ENCODE measurements at regions not wholly inside any gene's neighbourhood (a gene's known extent, or its start where the extent isn't known, plus 50 kb on each side); places are given as distances from the start of the nearest gene placed in this dataset.
"Not testable (repeated sequence)": the region's sequence is repeated elsewhere in the genome, so short reads cannot be mapped to it uniquely, and the experiment has no call there.

GRCh38 chr2:111672641-111673040 is 211.4 kb downstream of the ANAPC1 start:
- POLR2A ChIA-PET (ENCODE audit: partially characterized antibody); DNase-seq (ENCODE audit: low read depth in 1 of 2, low spot score in 2 of 2); H3K23me2 ChIP-seq (ENCODE audit: low read depth, low read length); H3K79me2 ChIP-seq (ENCODE audit: control insufficient read depth in 1 of 2, insufficient read depth in 2 of 2, low read length in 2 of 2); FAIRE-seq; H3K56ac ChIP-seq (replicated peaks; ENCODE audit: insufficient read length, low read depth, low read length); H2BK12ac ChIP-seq (ENCODE audit: low read depth, low read length); H3K79me1 ChIP-seq (ENCODE audit: low read depth, low read length); H4K91ac ChIP-seq (replicated peaks; ENCODE audit: insufficient read length, low read length); H4K8ac ChIP-seq (ENCODE audit: extremely low read depth, insufficient read depth, low read length); H3K4me3 ChIP-seq (ENCODE audit: extremely low read depth in 1 of 4, insufficient read depth in 2 of 4, low read depth in 3 of 4, low read length in 4 of 4); H3K4me1 ChIP-seq (replicated peaks in 1 of 4; ENCODE audit: control insufficient read depth in 3 of 4, insufficient read depth in 4 of 4, low read length in 3 of 4); H2BK5ac ChIP-seq (ENCODE audit: low read depth, low read length); H4K5ac ChIP-seq (ENCODE audit: insufficient read length, low read depth, low read length); H2BK15ac ChIP-seq (ENCODE audit: low read length); H3K27me3 ChIP-seq (replicated peaks in 1 of 4; ENCODE audit: control insufficient read depth in 3 of 4, extremely low read depth in 1 of 4, insufficient read depth in 3 of 4, low read length in 3 of 4); H4K20me1 ChIP-seq (replicated peaks in 1 of 2; ENCODE audit: control insufficient read depth in 1 of 2, insufficient read depth in 2 of 2, low read length in 2 of 2); CTCF ChIA-PET (ENCODE audit: partially characterized antibody); H3K36me3 ChIP-seq (ENCODE audit: control insufficient read depth in 2 of 4, insufficient read depth in 4 of 4, low read length in 3 of 4); H3K4me2 ChIP-seq (ENCODE audit: insufficient read depth in 1 of 2, low read depth in 2 of 2, low read length in 2 of 2); H3K27ac ChIP-seq (ENCODE audit: low read depth, low read length); H3K14ac ChIP-seq (ENCODE audit: insufficient read length); H3K4ac ChIP-seq (replicated peaks; ENCODE audit: insufficient read length, low read depth, low read length); H2BK120ac ChIP-seq (replicated peaks; ENCODE audit: low read depth, low read length); H3K18ac ChIP-seq (ENCODE audit: extremely low read depth, low read length); H3K23ac ChIP-seq (ENCODE audit: insufficient read length); H2BK20ac ChIP-seq (ENCODE audit: low read length); H2AK5ac ChIP-seq (ENCODE audit: low read depth, low read length); H2AFZ ChIP-seq (ENCODE audit: low read length); H3K9ac ChIP-seq (replicated peaks in 1 of 4; ENCODE audit: extremely low read depth in 1 of 4, low read depth in 3 of 4, low read length in 3 of 4): not testable (repeated sequence)
- WGBS, 2 experiments (ENCODE audit: extremely low coverage in 1 of 2, insufficient coverage in 1 of 2, insufficient read length in 1 of 2, insufficient replicate concordance in 2 of 2, low coverage in 1 of 2, low lambda C conversion rate in 2 of 2, missing lambda C conversion rate in 1 of 2) = 100% methylated on average over 8 of the region's 27 CpGs; no CpG with 5 or more reads in 1 of the 2 experiments
- peaks cover 10 to 23% of the 10 kb centered on the region in 2 experiments; a peak in 3 of 4 replicates for H3K9me3 ChIP-seq (ENCODE audit: insufficient read depth in 2 of 2, low read depth in 1 of 2, low read length in 1 of 2)

Data from H1 (cell line).